Effector CD8-positive, alpha-beta T cell (primary cell): ENCODE measurements at regions not wholly inside any gene's neighbourhood (a gene's known extent, or its start where the extent isn't known, plus 50 kb on each side); places are given as distances from the start of the nearest gene placed in this dataset.
"Not testable (repeated sequence)": the region's sequence is repeated elsewhere in the genome, so short reads cannot be mapped to it uniquely, and the experiment has no call there.

Experiments
- DNase-seq: peaks from one replicate; lab custom pipeline; 2025; lab: John Stamatoyannopoulos, UW

DNA sequence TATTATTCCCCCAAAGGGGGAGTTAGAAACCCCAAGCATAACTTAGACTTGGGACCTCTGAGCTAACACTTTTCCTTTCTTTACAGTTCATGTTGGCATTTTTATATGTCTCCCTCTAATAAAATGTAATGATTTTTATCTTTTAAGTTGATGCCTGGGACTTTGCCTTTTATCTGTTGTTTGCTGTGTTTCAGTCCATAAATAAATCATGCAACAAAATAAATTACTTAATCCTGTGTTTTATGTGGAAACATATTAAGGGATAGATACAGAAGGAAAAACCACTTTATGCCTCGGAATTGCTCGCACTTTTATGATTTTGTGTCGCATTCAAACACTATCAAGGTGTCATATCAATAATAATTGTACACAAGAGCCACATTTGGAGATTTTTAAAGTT is 93.7 kb upstream of the TBC1D5 start:
- DNase-seq: no peak

DNA sequence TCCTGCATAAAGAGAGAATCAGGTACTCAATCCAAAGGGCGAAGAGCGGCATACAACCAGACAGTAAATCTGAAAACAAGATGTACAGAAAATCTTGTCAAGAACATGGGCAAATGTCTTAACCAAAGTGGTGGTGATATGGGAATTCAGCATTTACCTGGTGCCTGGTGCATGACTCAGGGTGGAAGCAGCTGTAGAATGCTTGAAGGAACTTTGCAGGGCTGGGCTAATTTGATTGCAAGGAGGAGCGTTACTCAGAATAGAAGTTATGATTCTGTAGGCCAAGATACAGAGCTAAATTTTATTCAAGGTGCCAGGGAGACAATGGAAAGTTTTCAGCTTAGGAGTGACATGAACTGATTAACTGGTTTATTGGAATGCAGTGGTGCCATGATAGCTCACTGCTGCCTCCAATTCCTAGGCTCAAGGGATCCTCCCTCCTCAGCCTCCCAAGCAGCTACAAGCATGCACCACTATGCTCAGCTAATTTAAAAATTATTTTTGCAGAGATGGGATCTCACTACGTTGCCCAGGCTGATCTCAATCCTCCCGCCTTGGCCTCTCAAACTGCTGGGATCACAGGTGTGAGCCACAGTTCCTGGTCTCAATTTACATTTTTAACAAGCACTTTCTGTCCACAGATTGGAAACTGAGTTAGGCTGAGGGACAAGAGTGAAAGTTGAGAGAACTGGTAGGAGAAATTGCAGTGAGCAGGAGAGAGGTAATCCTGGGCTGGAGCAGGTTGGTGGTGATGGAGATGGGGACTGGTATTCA is 91.5 kb upstream of the TBC1D5 start:
- DNase-seq: no peak

DNA sequence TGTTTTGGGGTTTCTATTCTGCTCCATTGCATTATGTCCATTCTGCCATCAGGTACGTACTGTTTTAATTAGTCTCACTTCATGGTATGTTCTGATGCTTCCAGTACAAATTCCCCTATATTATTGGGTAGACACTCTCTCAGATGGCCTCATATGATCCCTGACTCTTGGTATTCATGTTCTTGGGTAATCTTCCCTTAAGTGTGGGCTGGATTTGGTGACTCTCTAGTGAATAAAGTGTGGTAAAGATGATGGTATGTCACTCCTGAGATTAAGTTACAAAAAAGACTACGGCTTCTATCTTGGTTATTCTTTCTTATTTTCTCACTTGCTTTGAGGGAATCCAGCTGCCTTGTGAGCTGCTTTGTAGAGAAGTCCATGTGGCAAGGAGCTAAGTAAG is 89.6 kb upstream of the TBC1D5 start:
- no peak for DNase-seq

DNA sequence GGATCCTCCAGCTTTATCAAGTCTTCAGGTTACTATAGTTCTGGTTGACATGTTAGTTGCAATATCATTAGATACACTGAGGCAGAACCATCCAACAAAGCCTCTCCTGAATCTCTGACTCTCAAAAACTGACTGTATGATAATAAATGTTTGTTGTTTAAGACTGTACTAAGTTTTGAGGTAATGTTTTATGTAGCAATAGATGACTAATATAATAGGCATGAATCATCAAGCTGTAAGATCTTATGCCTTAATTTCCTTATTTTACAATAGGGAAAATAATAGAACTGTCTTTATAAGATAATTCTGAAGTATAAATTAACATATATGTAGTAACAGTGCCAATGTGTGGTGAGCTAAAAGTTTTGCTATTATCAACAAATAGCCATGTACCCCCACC is 88.9 kb upstream of the TBC1D5 start:
- no peak for DNase-seq

DNA sequence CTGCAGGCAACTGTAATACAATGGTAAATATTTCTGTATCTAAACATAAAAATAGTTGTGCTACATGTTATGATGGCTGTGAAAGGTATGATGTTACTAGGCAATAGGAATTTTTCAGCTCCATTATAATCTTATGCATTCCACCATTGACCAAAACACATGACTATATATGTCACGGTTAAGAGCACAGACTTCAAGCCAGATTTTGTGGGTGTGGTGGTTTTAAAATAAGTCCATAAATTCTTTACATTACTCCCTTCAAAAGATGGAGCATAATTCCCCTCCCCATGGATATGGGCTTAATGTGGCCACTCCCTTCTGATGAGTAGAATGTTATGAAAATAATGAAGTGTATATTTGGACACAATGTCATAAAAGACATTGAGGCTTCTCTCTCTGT is 88.4 kb upstream of the TBC1D5 start:
- DNase-seq: no peak

DNA sequence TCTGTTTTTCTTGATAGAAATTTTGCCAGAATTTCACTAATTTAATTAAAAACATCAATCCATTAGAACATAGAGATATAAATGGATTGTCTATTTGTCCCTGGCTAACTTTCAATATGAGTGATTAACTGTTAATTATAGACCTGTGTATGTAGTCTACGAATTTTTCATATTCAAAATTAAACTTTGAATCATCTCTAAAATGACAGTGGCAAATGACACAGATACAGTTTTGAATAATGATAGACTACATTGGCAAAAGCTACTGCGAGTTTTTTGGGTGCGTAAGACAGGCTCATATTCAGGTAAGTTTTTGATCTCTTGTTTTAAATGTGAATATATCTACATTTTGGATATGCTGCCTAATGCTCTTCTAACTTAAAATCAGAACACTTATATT is 86.0 kb upstream of the TBC1D5 start:
- no peak for DNase-seq

DNA sequence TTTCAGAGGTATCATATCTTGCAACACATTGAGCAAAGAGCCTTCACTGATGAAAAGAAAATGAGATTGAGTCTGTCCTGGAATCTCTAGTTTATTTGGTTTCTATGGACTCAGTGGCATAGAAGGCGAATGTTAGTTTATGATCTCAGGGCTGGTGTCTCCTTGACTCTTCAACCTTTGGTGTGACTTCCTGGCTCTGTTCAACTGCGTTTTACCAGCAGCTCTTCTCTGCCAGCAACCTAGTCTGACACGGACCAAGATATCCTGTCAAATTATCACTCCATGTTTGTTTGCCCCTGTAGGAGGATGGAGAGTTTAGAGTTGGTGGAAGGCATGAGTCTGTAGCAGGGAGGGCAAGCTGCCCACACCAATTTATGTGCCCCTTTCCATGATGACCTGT is 82.9 kb upstream of the TBC1D5 start:
- DNase-seq: no peak

DNA sequence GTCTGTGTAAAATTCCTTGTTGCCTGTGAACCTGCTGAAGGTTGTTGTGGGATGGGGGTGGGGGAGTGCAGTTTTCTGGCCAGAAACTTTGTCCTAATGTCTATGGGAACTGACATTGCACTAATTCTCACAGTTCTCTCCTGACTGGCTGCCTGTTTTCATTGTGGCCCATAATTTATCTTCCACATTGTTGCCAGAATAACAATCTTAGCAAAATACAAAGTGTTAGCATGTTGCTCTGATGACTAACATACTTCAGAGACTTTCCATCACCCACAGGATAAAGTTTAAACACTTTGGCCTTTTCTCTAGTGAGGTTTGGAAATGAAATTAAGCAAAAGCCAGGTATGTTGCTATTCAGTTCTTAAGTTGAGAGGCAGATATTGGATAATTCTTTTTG is 81.4 kb upstream of the TBC1D5 start:
- DNase-seq: no peak

DNA sequence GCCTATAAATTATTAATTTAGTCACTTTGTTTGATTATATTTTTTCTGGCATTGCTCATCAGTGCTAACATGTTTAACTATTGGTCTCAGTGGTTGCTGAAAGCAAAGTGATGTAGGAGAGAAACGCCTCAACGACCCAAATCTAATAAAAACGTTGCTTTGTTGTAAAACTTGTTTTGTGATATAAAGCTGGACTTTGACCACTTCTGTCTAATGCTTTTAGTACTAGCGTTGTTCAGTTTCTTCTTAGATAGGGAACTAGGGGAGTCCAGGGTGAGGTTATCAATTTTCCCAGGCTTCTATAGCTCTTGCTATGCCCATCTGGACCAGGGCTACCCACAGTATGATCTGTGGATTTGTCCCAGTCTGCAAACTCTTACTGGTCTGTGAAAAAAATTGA is 80.6 kb upstream of the TBC1D5 start:
- no peak for DNase-seq

DNA sequence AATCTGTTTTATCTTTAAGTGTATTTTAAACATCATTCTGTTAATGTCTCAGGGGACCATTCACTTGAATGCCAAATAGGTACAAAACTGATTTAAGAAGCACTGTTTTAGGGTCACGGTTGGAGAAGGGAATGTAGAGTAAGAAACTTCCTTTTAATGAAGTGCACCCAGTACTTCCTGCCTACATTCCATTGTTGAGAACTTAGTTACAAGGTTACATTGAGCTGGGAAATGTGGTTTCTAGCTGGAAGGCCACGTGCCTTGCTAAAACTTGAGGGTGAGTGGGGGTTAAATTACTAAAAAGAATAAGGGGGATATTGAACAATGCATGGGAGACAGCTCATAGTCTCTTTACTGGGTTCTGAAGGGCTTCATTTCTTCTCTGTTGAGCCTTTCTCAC is 78.3 kb upstream of the TBC1D5 start:
- DNase-seq: no peak

DNA sequence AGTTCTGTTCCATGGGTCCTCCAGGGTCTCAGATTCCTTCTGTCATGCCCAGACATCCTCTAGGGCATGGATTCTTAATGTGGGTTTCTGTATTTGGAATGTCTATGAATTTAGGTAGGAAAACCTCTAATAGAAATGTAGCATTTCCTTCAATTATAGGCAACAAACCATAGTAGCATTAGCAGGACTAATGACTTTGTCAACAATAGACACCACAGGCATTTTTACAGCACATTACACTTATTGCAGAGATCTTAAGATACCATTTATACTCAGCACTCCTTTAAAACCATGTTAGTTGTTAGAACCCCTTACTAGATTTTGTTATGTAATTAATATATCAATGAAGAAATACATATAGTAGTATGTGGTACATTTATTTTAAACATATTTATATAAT is 77.8 kb upstream of the TBC1D5 start:
- DNase-seq: no peak

DNA sequence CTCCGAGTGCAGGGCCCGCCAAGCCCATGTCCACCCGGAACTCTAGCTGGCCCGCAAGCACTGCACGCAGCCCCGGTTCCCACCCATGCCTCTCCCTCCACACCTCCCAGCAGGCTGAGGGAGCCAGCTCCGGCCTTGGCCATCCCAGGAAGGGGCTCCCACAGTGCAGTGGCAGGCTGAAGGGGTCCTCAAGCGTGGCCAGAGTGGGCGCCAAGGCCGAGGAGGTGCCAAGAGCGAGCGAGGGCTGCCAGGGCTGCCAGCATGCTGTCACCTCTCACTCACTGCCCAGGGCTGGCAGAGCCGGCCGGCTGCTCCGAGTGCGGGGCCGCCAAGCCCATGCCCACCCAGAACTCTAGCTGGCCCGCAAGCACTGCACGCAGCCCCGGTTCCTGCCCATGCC is 75.5 kb upstream of the TBC1D5 start:
- not testable (repeated sequence) for DNase-seq

DNA sequence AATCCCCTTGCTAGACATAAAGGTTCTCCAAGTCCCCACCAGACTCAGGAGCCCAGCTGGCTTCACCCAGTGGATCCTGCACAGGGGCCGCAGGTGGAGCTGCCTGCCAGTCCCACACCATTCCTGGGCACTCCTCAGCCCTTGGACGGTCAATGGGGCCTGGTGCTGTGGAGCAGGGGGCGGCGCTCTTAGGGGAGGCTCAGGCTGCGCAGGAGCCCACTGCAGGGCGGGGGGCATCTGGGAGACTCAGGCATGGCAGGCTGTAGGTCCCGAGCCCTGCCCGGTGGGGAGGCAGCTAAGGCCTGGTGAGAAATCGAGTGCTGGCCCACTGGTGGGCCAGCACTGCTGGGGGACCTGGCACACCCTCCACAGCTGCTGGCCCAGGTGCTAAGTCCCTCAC is 75.1 kb upstream of the TBC1D5 start:
- no peak for DNase-seq

DNA sequence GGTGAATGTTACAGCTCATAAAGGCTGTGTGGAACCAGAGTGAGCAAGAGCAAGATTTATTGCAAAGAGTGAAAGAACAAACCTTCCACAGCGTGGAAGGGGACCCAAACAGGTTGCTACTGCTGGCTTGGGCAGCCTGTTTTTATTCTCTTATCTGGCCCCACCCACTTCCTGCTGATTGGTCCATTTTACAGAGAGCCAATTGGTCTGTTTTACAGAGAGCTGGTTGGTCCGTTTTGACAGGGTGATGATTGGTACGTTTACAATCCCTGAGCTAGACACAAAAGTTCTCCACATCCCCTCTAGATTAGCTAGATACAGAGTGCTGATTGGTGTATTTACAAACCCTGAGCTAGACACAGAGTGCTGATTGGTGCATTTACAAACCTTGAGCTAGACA is 74.4 kb upstream of the TBC1D5 start:
- not testable (repeated sequence) for DNase-seq

DNA sequence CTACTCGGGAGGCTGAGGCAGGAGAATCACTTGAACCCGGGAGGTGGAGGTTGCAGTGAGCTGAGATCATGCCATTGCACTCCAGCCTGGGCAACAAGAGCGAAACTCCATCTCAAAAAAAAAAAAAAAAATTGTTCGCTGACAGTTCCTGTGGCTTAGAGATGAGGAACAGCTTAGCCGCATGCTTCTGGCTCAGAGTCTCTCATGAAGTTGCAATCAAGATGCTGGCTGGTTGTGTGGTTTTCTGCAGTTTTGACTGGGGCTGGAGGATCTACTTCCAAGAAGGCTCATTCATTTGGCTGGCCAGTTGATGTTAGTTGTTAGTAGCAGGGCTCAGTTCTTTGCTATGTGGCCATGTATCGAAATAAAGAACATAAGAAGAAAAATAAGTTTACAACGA is 69.9 kb upstream of the TBC1D5 start:
- not testable (repeated sequence) for DNase-seq

DNA sequence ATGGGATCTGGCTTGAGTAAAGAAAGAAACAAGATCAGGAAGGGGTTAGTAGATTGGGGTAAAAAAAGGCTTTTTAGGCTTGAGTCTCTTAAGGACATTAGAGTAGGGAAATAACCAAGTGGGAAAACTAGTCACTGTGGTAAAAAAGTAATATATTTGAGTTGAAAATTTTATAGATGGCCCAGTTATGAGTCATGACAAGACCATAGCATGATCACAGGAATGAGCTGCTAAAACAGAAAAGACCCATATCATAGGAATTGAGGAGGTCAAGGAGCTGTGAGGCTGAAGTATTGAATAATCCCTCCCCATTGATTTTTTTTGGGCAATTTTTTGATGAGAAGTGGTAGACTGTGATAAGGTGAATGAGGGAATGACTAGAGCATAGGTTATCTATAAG is 69.2 kb upstream of the TBC1D5 start:
- no peak for DNase-seq

DNA sequence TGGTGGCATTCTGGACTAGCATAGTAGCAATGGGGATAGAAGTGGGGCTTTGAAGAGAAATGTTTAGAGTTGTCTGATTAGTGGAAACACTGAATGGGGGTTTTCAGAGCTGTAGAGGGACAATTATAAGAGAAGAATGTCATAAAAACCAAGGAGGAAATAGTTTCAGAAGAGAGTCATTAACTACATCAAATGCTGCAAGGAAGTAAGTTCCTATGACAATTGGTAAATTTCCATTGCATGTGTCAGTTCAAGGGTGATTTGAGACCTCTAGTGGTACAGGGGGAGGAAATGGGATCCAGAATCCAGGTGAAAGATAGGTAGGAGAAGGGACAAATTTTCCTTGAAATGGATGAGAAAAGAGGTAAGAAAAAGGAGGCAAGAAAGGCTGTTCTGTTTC is 68.3 kb upstream of the TBC1D5 start:
- DNase-seq: no peak

DNA sequence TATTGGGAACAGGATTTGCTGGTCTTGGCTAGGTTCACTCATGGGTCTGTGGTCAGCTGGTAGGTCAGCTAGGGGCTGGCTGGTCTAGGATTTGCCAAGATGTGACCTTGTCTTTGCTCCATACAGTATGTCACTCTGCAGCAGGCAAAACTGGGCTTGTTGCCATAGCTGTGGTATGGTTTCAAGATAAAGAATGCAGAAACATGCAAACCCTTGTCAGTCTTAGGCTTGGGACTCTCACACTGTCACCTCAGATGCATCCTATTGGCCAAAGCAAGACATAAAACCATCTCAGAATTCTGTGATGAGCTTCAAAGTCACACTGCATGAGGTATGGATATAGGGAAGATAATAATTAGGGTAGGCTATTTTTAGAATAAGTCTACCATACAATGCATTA is 66.6 kb upstream of the TBC1D5 start:
- no peak for DNase-seq

DNA sequence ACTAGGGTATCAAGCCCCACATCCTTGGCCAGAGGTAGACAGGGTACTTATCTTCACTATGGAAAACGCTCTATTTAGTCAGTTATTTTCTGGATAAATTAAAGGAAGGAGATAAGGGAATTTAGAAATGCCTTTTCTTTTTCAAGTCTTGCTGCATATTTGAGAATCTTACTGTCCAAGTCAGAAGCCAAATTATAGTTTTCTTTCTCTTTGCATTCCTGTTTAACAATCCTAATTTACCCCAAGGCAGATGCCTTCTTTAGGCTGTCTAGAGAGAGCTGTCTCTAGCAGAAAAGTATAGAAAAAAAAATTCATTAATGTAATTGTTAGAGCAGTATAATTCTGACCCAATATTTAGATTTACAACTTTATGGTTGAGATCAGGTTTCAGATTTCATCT is 64.4 kb upstream of the TBC1D5 start:
- DNase-seq: no peak

DNA sequence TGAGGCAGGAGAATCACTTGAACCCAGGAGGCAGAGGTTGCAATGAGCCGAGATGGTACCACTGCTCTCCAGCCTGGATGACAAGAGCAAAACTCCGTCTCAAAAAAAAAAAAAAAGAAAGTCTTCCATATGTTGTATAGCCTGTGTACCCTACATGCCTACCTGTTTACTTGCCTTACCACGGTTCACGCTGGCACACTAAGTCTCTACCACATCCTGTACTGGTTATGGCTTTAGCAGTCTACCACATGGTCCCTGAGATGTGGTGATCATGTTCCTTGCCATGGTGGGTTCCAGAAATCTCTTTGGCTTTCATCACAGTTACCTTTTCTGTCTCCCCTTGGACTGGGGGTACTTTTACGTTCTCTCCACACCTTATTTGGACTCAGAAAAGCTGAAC is 63.8 kb upstream of the TBC1D5 start:
- DNase-seq: no peak

DNA sequence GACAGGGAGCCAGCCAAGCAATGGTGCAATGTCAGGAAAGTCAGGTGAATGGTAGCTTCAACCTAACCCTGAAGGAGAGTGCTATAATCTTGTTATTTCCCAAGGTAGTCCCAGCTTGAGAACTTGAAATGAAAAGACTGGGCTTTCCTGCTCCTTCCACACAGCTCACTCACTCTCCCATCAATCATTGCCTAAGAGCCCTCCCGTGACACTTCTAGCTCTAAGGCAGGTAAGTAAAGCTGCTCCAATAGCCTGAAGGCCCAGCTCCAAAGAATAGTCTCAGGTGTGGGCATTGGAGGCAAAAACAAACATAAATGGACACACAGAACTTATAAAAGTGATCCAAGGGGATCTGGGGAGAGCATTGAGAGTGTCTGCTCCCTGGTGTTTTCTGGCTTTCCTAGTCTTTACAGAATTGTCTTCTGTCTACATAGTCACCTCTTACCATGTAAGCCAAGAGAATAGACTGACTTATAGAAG is 63.1 kb upstream of the TBC1D5 start:
- DNase-seq: no peak

DNA sequence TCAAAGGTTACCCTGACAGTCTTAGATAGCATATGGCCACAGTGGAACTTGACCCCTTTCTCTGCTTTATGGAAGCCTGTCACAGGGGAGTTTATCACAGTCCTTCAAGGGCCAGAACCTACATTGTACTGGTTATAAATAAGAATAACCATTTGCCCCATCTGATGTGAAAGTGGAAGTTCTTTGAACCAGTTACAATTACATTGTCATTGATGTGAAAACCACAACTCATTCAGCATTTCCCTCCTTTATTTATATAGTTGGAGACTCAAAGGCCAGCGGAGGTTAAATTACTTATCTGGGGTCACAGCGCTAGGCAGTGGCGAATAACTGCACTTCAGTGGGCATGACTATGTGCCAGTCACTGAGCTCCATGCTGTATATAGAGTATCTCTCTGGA is 60.5 kb upstream of the TBC1D5 start:
- no peak for DNase-seq

DNA sequence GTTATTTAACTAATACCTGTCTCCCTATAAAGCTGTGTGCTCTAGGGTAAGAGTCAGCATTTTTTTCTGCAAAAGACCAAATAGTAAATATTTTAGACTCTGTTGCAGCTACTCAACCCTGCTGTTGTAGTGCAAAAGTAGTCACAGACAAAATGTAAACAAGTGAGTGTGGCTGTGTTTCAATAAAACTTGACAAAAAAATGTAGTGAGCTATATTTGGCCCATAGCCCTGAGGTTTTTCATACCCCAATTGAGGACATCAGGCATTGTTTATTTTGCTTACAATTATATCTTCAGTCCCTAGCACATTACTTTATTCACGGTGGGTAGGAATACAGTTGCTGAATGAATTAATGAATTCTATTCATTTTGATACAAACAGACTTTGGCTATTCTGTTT is 58.7 kb upstream of the TBC1D5 start:
- no peak for DNase-seq

DNA sequence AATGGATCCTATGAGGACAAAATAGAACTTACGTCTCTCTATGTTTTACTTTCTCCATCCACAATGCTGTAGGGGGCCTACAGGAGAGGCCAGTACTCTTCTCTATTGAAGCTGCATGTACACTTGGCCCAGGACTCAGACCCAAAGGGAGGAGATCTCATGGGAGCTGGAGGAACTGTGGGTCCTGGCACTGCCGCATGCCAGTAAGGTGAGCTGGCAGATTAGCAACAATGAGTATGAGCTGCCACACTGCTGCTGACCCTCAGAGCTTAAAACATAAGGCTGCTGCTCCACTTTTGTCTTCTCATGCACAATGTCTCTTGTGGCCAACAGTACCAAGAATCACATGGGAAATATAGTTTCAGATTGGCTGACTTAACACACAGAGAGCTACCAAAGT is 57.8 kb upstream of the TBC1D5 start:
- no peak for DNase-seq
